HepG2 (cell line): ENCODE measurements at regions not wholly inside any gene's neighbourhood (a gene's known extent, or its start where the extent isn't known, plus 50 kb on each side); places are given as distances from the start of the nearest gene placed in this dataset.

ENCODE experiments used
- DPF2 ChIP-seq: sonication (generic); formaldehyde crosslinking; IDR thresholded peaks from 2 replicates; pipeline ENCODE4 v1.4.0; 2020; ENCODE audit warnings: mild to moderate bottlenecking, low read depth, missing genetic modification reagents, borderline replicate concordance
- FOXA1 ChIP-seq, 2 experiments: fragments of 450-650 bp in 1 of 2; sonication (generic) in 1 of 2; formaldehyde crosslinking in 1 of 2; IDR thresholded peaks; 2 replicates each; pipeline versions ENCODE4 v1.4.0 to v1.6.1; 2016 to 2020; ENCODE audit warnings: missing genetic modification reagents in 1 of 2
- MIER3 ChIP-seq: IDR thresholded peaks from 2 replicates; pipeline ENCODE4 v1.6.1; 2016; ENCODE audit warnings: missing compliant biosample characterization, borderline replicate concordance
- TFDP1 ChIP-seq: IDR thresholded peaks from 2 replicates; pipeline ENCODE4 v1.6.1; 2016; ENCODE audit warnings: missing compliant biosample characterization, missing genetic modification reagents, borderline replicate concordance
- TSC22D2 ChIP-seq: sonication (generic); formaldehyde crosslinking; IDR thresholded peaks from 2 replicates; pipeline ENCODE4 v1.5.1; 2020; ENCODE audit warnings: missing genetic modification reagents, mild to moderate bottlenecking, borderline replicate concordance
- UBTF ChIP-seq: sonication (generic); formaldehyde crosslinking; IDR thresholded peaks from 2 replicates; pipeline ENCODE4 v1.4.0; 2020; ENCODE audit warnings: mild to moderate bottlenecking, missing genetic modification reagents
- ZBTB14 ChIP-seq: sonication (generic); formaldehyde crosslinking; IDR thresholded peaks from 2 replicates; pipeline ENCODE4 v1.4.0; 2020; ENCODE audit warnings: missing genetic modification reagents
- ZKSCAN8 ChIP-seq: IDR thresholded peaks from 2 replicates; pipeline ENCODE4 v1.6.1; 2016; ENCODE audit warnings: borderline replicate concordance, missing genetic modification reagents, missing compliant biosample characterization
- ZNF142 ChIP-seq: sonication (generic); formaldehyde crosslinking; IDR thresholded peaks from 2 replicates; pipeline ENCODE4 v1.4.0; 2020; ENCODE audit warnings: missing genetic modification reagents
- ZNF460 ChIP-seq: sonication (generic); formaldehyde crosslinking; IDR thresholded peaks from 2 replicates; pipeline ENCODE4 v1.5.1; 2020; ENCODE audit warnings: missing genetic modification reagents, mild to moderate bottlenecking, borderline replicate concordance
- ZNF629 ChIP-seq: sonication (generic); formaldehyde crosslinking; conservative IDR thresholded peaks from 2 replicates; pipeline ENCODE4 v1.5.0; 2020; ENCODE audit warnings: missing genetic modification reagents

- no peak for TF ChIP-seq ZNF142 (CRISPR knock-in tag)
- TF ChIP-seq TSC22D2 (CRISPR knock-in tag), result no peak
- TF ChIP-seq TFDP1 (CRISPR knock-in tag), result no peak
- no peak for TF ChIP-seq ZNF460 (CRISPR knock-in tag)
- no peak for TF ChIP-seq ZBTB14 (CRISPR knock-in tag)
- TF ChIP-seq MIER3 (CRISPR knock-in tag), result no peak
- no peak for TF ChIP-seq ZKSCAN8 (CRISPR knock-in tag)
- no peak for TF ChIP-seq DPF2 (CRISPR knock-in tag)
- TF ChIP-seq UBTF, result no peak
- TF ChIP-seq FOXA1 (IDR thresholded peaks at IDR 0.05), result no peak
- TF ChIP-seq FOXA1 (CRISPR knock-in tag; IDR thresholded peaks at IDR 0.05), result no peak
- no peak for TF ChIP-seq ZNF629 (CRISPR knock-in tag)
Measured at GRCh38 chr18:75815767-75816166, 388.3 kb upstream of the SMIM21 start (continued).
